Astrocyte (in vitro differentiated cells and primary cell): ENCODE measurements at regions not wholly inside any gene's neighbourhood (a gene's known extent, or its start where the extent isn't known, plus 50 kb on each side); places are given as distances from the start of the nearest gene placed in this dataset.
"Not testable (repeated sequence)": the region's sequence is repeated elsewhere in the genome, so short reads cannot be mapped to it uniquely, and the experiment has no call there.

ENCODE experiments used
- DNase-seq: peaks from one replicate; pipeline ENCODE4 v3.0.0-alpha.2; 2010; ENCODE audit warnings: low read depth
- FAIRE-seq: peaks from 2 replicates; lab custom pipeline; 2011; peaks lifted over from hg19 to GRCh38; lab: Jason Lieb, UNC
- H2AFZ ChIP-seq: 2 replicates; pipeline ENCODE4 v1.6.0; 2012; ENCODE audit warnings: low read depth, low read length, inconsistent platforms
- H3K27ac ChIP-seq: 2 replicates; pipeline ENCODE4 v1.5.1; 2011; ENCODE audit warnings: low read depth, low read length, inconsistent platforms
- H3K27me3 ChIP-seq: 2 replicates; pipeline ENCODE4 v1.6.0; 2011; ENCODE audit warnings: low read length, inconsistent platforms; ENCODE audit not compliant: insufficient read depth
- H3K36me3 ChIP-seq: 2 replicates; pipeline ENCODE4 v1.5.1; 2011; ENCODE audit warnings: low read length, inconsistent platforms; ENCODE audit not compliant: insufficient read depth
- H3K4me1 ChIP-seq: 2 replicates; pipeline ENCODE4 v1.5.1; 2011; ENCODE audit warnings: low read length, inconsistent platforms; ENCODE audit not compliant: insufficient read depth
- H3K4me2 ChIP-seq: 2 replicates; pipeline ENCODE4 v1.6.0; 2012; ENCODE audit warnings: low read length, inconsistent platforms
- H3K4me3 ChIP-seq: 2 replicates; pipeline ENCODE4 v1.5.1; 2011; ENCODE audit warnings: low read depth, mild to moderate bottlenecking, low read length, inconsistent platforms; ENCODE audit not compliant: insufficient read depth
- H3K79me2 ChIP-seq: 2 replicates; pipeline ENCODE4 v1.6.0; 2012; ENCODE audit warnings: mild to moderate bottlenecking, low read length, inconsistent platforms; ENCODE audit not compliant: insufficient read depth
- H3K9ac ChIP-seq: 2 replicates; pipeline ENCODE4 v1.6.0; 2012; ENCODE audit warnings: mild to moderate bottlenecking, low read length, inconsistent platforms
- H3K9me3 ChIP-seq: 2 replicates; pipeline ENCODE4 v1.5.1; 2012; ENCODE audit warnings: low read depth, mild to moderate bottlenecking, low read length, inconsistent platforms; ENCODE audit not compliant: insufficient read depth
- H4K20me1 ChIP-seq: 2 replicates; pipeline ENCODE4 v1.6.0; 2012; ENCODE audit warnings: low read length, inconsistent platforms; ENCODE audit not compliant: insufficient read depth
- H3K27ac Mint-ChIP-seq: one replicate; pipeline ENCODE4 v1.8.0; 2021; ENCODE audit warnings: mild to moderate bottlenecking, mixed read lengths; ENCODE audit not compliant: unreplicated experiment
- H3K27me3 Mint-ChIP-seq: one replicate; pipeline ENCODE4 v1.8.0; 2021; ENCODE audit warnings: low read depth, mixed read lengths; ENCODE audit not compliant: unreplicated experiment
- H3K36me3 Mint-ChIP-seq: one replicate; pipeline ENCODE4 v1.8.0; 2021; ENCODE audit warnings: low read depth, mixed read lengths; ENCODE audit not compliant: unreplicated experiment
- H3K4me1 Mint-ChIP-seq: one replicate; pipeline ENCODE4 v1.8.0; 2021; ENCODE audit warnings: low read depth, mixed read lengths; ENCODE audit not compliant: unreplicated experiment
- H3K4me3 Mint-ChIP-seq: one replicate; pipeline ENCODE4 v1.8.0; 2021; ENCODE audit warnings: mild to moderate bottlenecking, moderate library complexity, mixed read lengths; ENCODE audit not compliant: unreplicated experiment
- H3K9me3 Mint-ChIP-seq: one replicate; pipeline ENCODE4 v1.8.0; 2021; ENCODE audit warnings: mild to moderate bottlenecking, mixed read lengths; ENCODE audit not compliant: unreplicated experiment
- CTCF ChIP-seq: IDR thresholded peaks from 2 replicates; pipeline ENCODE4 v1.5.1; 2011; ENCODE audit warnings: low read depth, mild to moderate bottlenecking, inconsistent platforms, low read length, moderate library complexity; ENCODE audit not compliant: insufficient read depth
- EZH2 ChIP-seq: IDR thresholded peaks from 2 replicates; pipeline ENCODE4 v1.6.1; 2012; ENCODE audit warnings: mild to moderate bottlenecking, low read length, inconsistent platforms; ENCODE audit not compliant: insufficient read depth

- FAIRE-seq: no peak
Observed at GRCh38 chr10:130973127-130973839, 338.2 kb downstream of the TCERG1L start.

GRCh38 chr10:130974166-130974565 is 337.4 kb downstream of the TCERG1L start:
- FAIRE-seq: no peak
- Mint-ChIP-seq H3K36me3 (no peaks in the 10 kb centered on the region), H3K9me3 (peaks cover 12% of the 10 kb centered on the region), H3K4me3 (no peak overlapping the region), H3K27me3 (no peaks in the 10 kb centered on the region), H3K27ac (no peak overlapping the region), H3K4me1 (no peaks in the 10 kb centered on the region)
- Histone ChIP-seq H2AFZ (no peak overlapping the region), H3K9me3 (peaks cover 6% of the 10 kb centered on the region), H3K27me3 (no peaks in the 10 kb centered on the region), H3K4me2 (no peak overlapping the region), H4K20me1 (no peaks in the 10 kb centered on the region), H3K4me3 (no peak overlapping the region), H3K36me3 (no peaks in the 10 kb centered on the region), H3K9ac (no peak overlapping the region), H3K27ac (no peak overlapping the region), H3K4me1 (no peaks in the 10 kb centered on the region), H3K79me2 (no peaks in the 10 kb centered on the region)
- DNase-seq: no peak
- TF ChIP-seq CTCF: no peak
- TF ChIP-seq EZH2: no peak

More at GRCh38 chr10:130973127-130973839, 338.2 kb downstream of the TCERG1L start:
- Histone ChIP-seq H4K20me1 (no peaks in the 10 kb centered on the region), H3K9me3 (peaks cover 10% of the 10 kb centered on the region), H3K4me3 (no peak overlapping the region), H3K36me3 (no peaks in the 10 kb centered on the region), H2AFZ (no peak overlapping the region), H3K79me2 (no peaks in the 10 kb centered on the region), H3K4me1 (no peaks in the 10 kb centered on the region), H3K27me3 (no peaks in the 10 kb centered on the region), H3K4me2 (no peak overlapping the region), H3K27ac (no peak overlapping the region), H3K9ac (no peak overlapping the region)
- H3K4me3 Mint-ChIP-seq: no peak overlapping the region
- H3K27me3 Mint-ChIP-seq: no peaks in the 10 kb centered on the region
- DNase-seq: no peak
- no peak overlapping the region for H3K27ac Mint-ChIP-seq
- H3K4me1 Mint-ChIP-seq: no peaks in the 10 kb centered on the region
- TF ChIP-seq CTCF (no peak), EZH2 (no peak)
- H3K9me3 Mint-ChIP-seq: peaks cover 12% of the 10 kb centered on the region
- H3K36me3 Mint-ChIP-seq: no peaks in the 10 kb centered on the region

GRCh38 chr10:130975351-130975750 is 336.2 kb downstream of the TCERG1L start:
- H3K36me3 ChIP-seq, H3K9ac ChIP-seq, H3K27ac ChIP-seq, H3K4me3 ChIP-seq, H3K4me1 Mint-ChIP-seq, H3K4me2 ChIP-seq, H3K79me2 ChIP-seq, H3K9me3 ChIP-seq, FAIRE-seq, H3K4me3 Mint-ChIP-seq, H3K36me3 Mint-ChIP-seq, H3K4me1 ChIP-seq, DNase-seq, H4K20me1 ChIP-seq, H3K9me3 Mint-ChIP-seq, H3K27ac Mint-ChIP-seq, H3K27me3 ChIP-seq, H2AFZ ChIP-seq, H3K27me3 Mint-ChIP-seq: not testable (repeated sequence)
